ENCODE measurements at regions not wholly inside any gene's neighbourhood (a gene's known extent, or its start where the extent isn't known, plus 50 kb on each side); places are given as distances from the start of the nearest gene placed in this dataset.

GRCh38 chr17:79203657-79204056 lies 129.0 kb downstream of the ENGASE start:
- TF ChIP-seq MLLT10 (CRISPR knock-in tag; IDR thresholded peaks at IDR 0.05) (no peak), HNRNPK (IDR thresholded peaks at IDR 0.05; ENCODE audit: low read depth, low read length, poor library complexity, severe bottlenecking) (peak; percentile 41)
- WGBS (ENCODE audit: low lambda C conversion rate) = 31% methylated on average over 5 of the region's 5 CpGs
- CTCF ChIA-PET (ENCODE audit: low intra/inter-chr PET ratio, low total read pairs) = no interaction called here

GRCh38 chr17:79203016-79203415 lies 128.4 kb downstream of the ENGASE start:
- no peak overlapping the region for H3K27ac ChIP-seq (ENCODE audit: extremely low read length, insufficient read depth, low read length)
- no peaks in the 10 kb centered on the region for H3K36me3 ChIP-seq (replicated peaks in 1 of 2; ENCODE audit: control insufficient read depth in 1 of 2, insufficient read depth in 2 of 2, low read length in 2 of 2)
- intact Hi-C loops (cut with micrococcal nuclease; ENCODE audit: unreplicated experiment) = no loop called here
- in situ Hi-C loops (cut with HindIII; ENCODE audit: extremely low pct_ligation_motif_present, low pct_unique_long_range_greater_than_20kb) = no loop called here
- POLR2A ChIA-PET = no interaction called here
- CTCF ChIA-PET (ENCODE audit: low intra/inter-chr PET ratio, low total read pairs) = no interaction called here
- H4K20me1 ChIP-seq (ENCODE audit: insufficient read depth, low read length) = no peaks in the 10 kb centered on the region; the same call in 1 of the 2 replicates
- no peak overlapping the region for H3K9ac ChIP-seq (ENCODE audit: insufficient read depth, low read depth, low read length)
- ATAC-seq (no peak), FAIRE-seq (no peak), DNase-seq (ENCODE audit: low spot score) (no peak)
- H3K79me2 ChIP-seq (ENCODE audit: insufficient read depth, low read length) = no peaks in the 10 kb centered on the region
- 26% methylated on average over 9 of the region's 9 CpGs for WGBS (ENCODE audit: low lambda C conversion rate)
- no peaks in the 10 kb centered on the region for H3K9me3 ChIP-seq (ENCODE audit: low read length)
- H3K27me3 ChIP-seq (ENCODE audit: control insufficient read depth in 1 of 2, insufficient read depth in 2 of 2, low read length in 2 of 2) = peaks cover 20 to 61% of the 10 kb centered on the region in 2 experiments
- no TSS peak for BruUV-seq (replicated peaks)
- H3K4me2 ChIP-seq (ENCODE audit: low read depth, low read length) = no peak overlapping the region
- H2AFZ ChIP-seq (ENCODE audit: low read length) = no peak overlapping the region
- no peak overlapping the region for H3K4me3 ChIP-seq (replicated peaks in 1 of 3; ENCODE audit: insufficient read depth in 1 of 3, low read depth in 2 of 3, low read length in 3 of 3)
- H3K4me1 ChIP-seq (ENCODE audit: insufficient read depth, low read length) = no peaks in the 10 kb centered on the region
- TF ChIP-seq ARNT2 (CRISPR knock-in tag; IDR thresholded peaks at IDR 0.05; ENCODE audit: low read depth) (no peak), CENPBD1 (CRISPR knock-in tag; IDR thresholded peaks at IDR 0.05; ENCODE audit: borderline replicate concordance, low read depth) (no peak), ZNF772 (CRISPR knock-in tag; IDR thresholded peaks at IDR 0.05) (no peak), NR1H2 (CRISPR knock-in tag; IDR thresholded peaks at IDR 0.05; ENCODE audit: borderline replicate concordance, low read depth) (no peak), IRF9 (CRISPR knock-in tag; IDR thresholded peaks at IDR 0.05; ENCODE audit: borderline replicate concordance) (no peak), ZNF280D (CRISPR knock-in tag; IDR thresholded peaks at IDR 0.05) (no peak), ZNF737 (CRISPR knock-in tag; IDR thresholded peaks at IDR 0.05; ENCODE audit: borderline replicate concordance) (no peak), PAXIP1 (CRISPR knock-in tag; conservative IDR thresholded peaks at IDR 0.05) (no peak)

More at GRCh38 chr17:79203657-79204056, 129.0 kb downstream of the ENGASE start:
- Histone ChIP-seq H3K4me3 (replicated peaks in 1 of 3; ENCODE audit: insufficient read depth in 1 of 3, low read depth in 2 of 3, low read length in 3 of 3) (no peak overlapping the region), H3K36me3 (replicated peaks in 1 of 2; ENCODE audit: control insufficient read depth in 1 of 2, insufficient read depth in 2 of 2, low read length in 2 of 2) (no peaks in the 10 kb centered on the region), H3K4me1 (ENCODE audit: insufficient read depth, low read length) (no peaks in the 10 kb centered on the region), H3K27me3 (ENCODE audit: control insufficient read depth in 1 of 2, insufficient read depth in 2 of 2, low read length in 2 of 2) (peaks cover 20 to 67% of the 10 kb centered on the region in 2 experiments), H3K9me3 (ENCODE audit: low read length) (no peaks in the 10 kb centered on the region), H4K20me1 (ENCODE audit: insufficient read depth, low read length) (no peaks in the 10 kb centered on the region; the same call in 1 of the 2 replicates), H2AFZ (ENCODE audit: low read length) (no peak overlapping the region), H3K9ac (ENCODE audit: insufficient read depth, low read depth, low read length) (no peak overlapping the region), H3K79me2 (ENCODE audit: insufficient read depth, low read length) (no peaks in the 10 kb centered on the region), H3K27ac (ENCODE audit: extremely low read length, insufficient read depth, low read length) (no peak overlapping the region), H3K4me2 (ENCODE audit: low read depth, low read length) (no peak overlapping the region)
- FAIRE-seq (no peak), ATAC-seq (no peak), DNase-seq (ENCODE audit: low spot score) (no peak)
- in situ Hi-C loops (cut with HindIII; ENCODE audit: extremely low pct_ligation_motif_present, low pct_unique_long_range_greater_than_20kb) = no loop called here
- POLR2A ChIA-PET = no interaction called here
- no TSS peak for BruUV-seq (replicated peaks)
- intact Hi-C loops (cut with micrococcal nuclease; ENCODE audit: unreplicated experiment) = no loop called here

All from HepG2 (cell line).